HepG2 (cell line): ENCODE measurements at regions not wholly inside any gene's neighbourhood (a gene's known extent, or its start where the extent isn't known, plus 50 kb on each side); places are given as distances from the start of the nearest gene placed in this dataset.

Experiments
- ATAC-seq: fragments of 200-7000 bp; cut with Tn5 transposase; 3 replicates; pipeline ENCODE4 v1.9.1; 2020; ENCODE audit warnings: mild to moderate bottlenecking, moderate library complexity
- BruUV-seq: library from RNA; stranded (reverse); fragments of 400-500 nt; replicated peaks from 2 replicates; lab custom pipeline; 2021; lab: Mats Ljungman, UMichigan
- CTCF ChIA-PET: fragments of 300-600 bp; formaldehyde crosslinking; extraction: SDS; loops from one replicate; lab custom pipeline; 2021; ENCODE audit warnings: low total read pairs, inconsistent platforms, low intra/inter-chr PET ratio; lab: Yijun Ruan, JAX
- POLR2A ChIA-PET: fragments of 350-600 bp; sonication (Branson Sonifier 250); formaldehyde crosslinking; loops from one replicate; lab custom pipeline; 2020; ENCODE audit warnings: antibody characterized with exemption, inconsistent platforms; lab: Yijun Ruan, JAX
- DNase-seq: peaks from one replicate; pipeline ENCODE4 v3.0.0-alpha.2; 2015; ENCODE audit warnings: low spot score
- FAIRE-seq: peaks from 3 replicates; lab custom pipeline; 2011; peaks lifted over from hg19 to GRCh38; lab: Jason Lieb, UNC
- H2AFZ ChIP-seq: one replicate; pipeline ENCODE4 v1.6.1; 2011; ENCODE audit warnings: low read length, inconsistent platforms
- H3K27ac ChIP-seq: fragments of 300-600 bp; 3 replicates; pipeline ENCODE4 v1.8.0; 2011; ENCODE audit warnings: mixed run types, mild to moderate bottlenecking, mixed read lengths, low read length, inconsistent platforms; ENCODE audit not compliant: insufficient read depth; ENCODE audit errors: extremely low read length
- H3K27me3 ChIP-seq, 2 experiments: fragments of 200-600 bp in 1 of 2; 2 replicates in 1 of 2; 3 replicates in 1 of 2; pipeline versions ENCODE4 v1.6.0 to v1.8.0; 2011; ENCODE audit warnings: low read length in 2 of 2, mild to moderate bottlenecking in 2 of 2, moderate library complexity in 2 of 2, inconsistent platforms in 1 of 2; ENCODE audit not compliant: insufficient read depth in 2 of 2, control insufficient read depth in 1 of 2
- H3K36me3 ChIP-seq, 2 experiments: fragments of 200-600 bp in 1 of 2; replicated peaks in 1 of 2; 2 replicates in 1 of 2; 3 replicates in 1 of 2; pipeline versions ENCODE4 v1.5.1 to v1.8.0; 2011; ENCODE audit warnings: low read length in 2 of 2, inconsistent platforms in 1 of 2; ENCODE audit not compliant: insufficient read depth in 2 of 2, control insufficient read depth in 1 of 2
- H3K4me1 ChIP-seq: 2 replicates; pipeline ENCODE4 v1.5.1; 2012; ENCODE audit warnings: low read length, inconsistent platforms; ENCODE audit not compliant: insufficient read depth
- H3K4me2 ChIP-seq: 2 replicates; pipeline ENCODE4 v1.6.0; 2011; ENCODE audit warnings: low read depth, low read length, inconsistent platforms
- H3K4me3 ChIP-seq, 3 experiments: fragments of 200-600 bp in 1 of 3; sonication (generic), shearing (Covaris generic) in 1 of 3; replicated peaks in 1 of 3; 2 replicates each; pipeline ENCODE4 v1.5.1; 2011 to 2016; ENCODE audit warnings: low read length in 3 of 3, inconsistent platforms in 2 of 3, low read depth in 2 of 3, mild to moderate bottlenecking in 2 of 3, control low read depth in 1 of 3, mixed read lengths in 1 of 3; ENCODE audit not compliant: insufficient read depth in 1 of 3
- H3K79me2 ChIP-seq: one replicate; pipeline ENCODE4 v1.6.1; 2011; ENCODE audit warnings: low read length, inconsistent platforms; ENCODE audit not compliant: insufficient read depth
- H3K9ac ChIP-seq: 2 replicates; pipeline ENCODE4 v1.6.0; 2011; ENCODE audit warnings: mild to moderate bottlenecking, low read depth, low read length, inconsistent platforms; ENCODE audit not compliant: insufficient read depth
- H3K9me3 ChIP-seq: 2 replicates; pipeline ENCODE4 v1.5.1; 2012; ENCODE audit warnings: mild to moderate bottlenecking, low read length
- H4K20me1 ChIP-seq: 2 replicates; pipeline ENCODE4 v1.6.0; 2011; ENCODE audit warnings: inconsistent platforms, mild to moderate bottlenecking, low read length, moderate library complexity; ENCODE audit not compliant: insufficient read depth
- PCBP2 ChIP-seq: fragments of 200-400 bp; formaldehyde crosslinking; optimal IDR thresholded peaks from 2 replicates; pipeline ENCODE3; 2018; ENCODE audit warnings: low read length, low read depth; ENCODE audit not compliant: poor library complexity, severe bottlenecking
- REXO4 ChIP-seq: sonication (generic); formaldehyde crosslinking; IDR thresholded peaks from 2 replicates; pipeline ENCODE4 v1.8.0; 2022; ENCODE audit warnings: missing genetic modification reagents, mild to moderate bottlenecking, borderline replicate concordance
- SETDB1 ChIP-seq: sonication (generic); formaldehyde crosslinking; IDR thresholded peaks from 2 replicates; pipeline ENCODE4 v1.5.1; 2020; ENCODE audit warnings: missing genetic modification reagents, mild to moderate bottlenecking, borderline replicate concordance
- THAP8 ChIP-seq: sonication (generic); formaldehyde crosslinking; IDR thresholded peaks from 2 replicates; pipeline ENCODE4 v1.5.1; 2020; ENCODE audit warnings: missing genetic modification reagents, mild to moderate bottlenecking, borderline replicate concordance
- ZMYM3 ChIP-seq: sonication (generic); formaldehyde crosslinking; IDR thresholded peaks from 2 replicates; pipeline ENCODE4 v1.5.1; 2020; ENCODE audit warnings: mild to moderate bottlenecking, missing genetic modification reagents
- ZNF407 ChIP-seq: sonication (generic); formaldehyde crosslinking; IDR thresholded peaks from one replicate; pipeline ENCODE4 v1.5.1; 2020; ENCODE audit warnings: mild to moderate bottlenecking, missing genetic modification reagents; ENCODE audit errors: not compliant biosample characterization
- ZNF609 ChIP-seq: sonication (generic); formaldehyde crosslinking; IDR thresholded peaks from 2 replicates; pipeline ENCODE4 v1.4.0; 2020; ENCODE audit warnings: mild to moderate bottlenecking, missing genetic modification reagents, borderline replicate concordance
- ZNF615 ChIP-seq: sonication (generic); formaldehyde crosslinking; IDR thresholded peaks from 2 replicates; pipeline ENCODE4 v1.5.0; 2020; ENCODE audit warnings: mild to moderate bottlenecking, missing genetic modification reagents, borderline replicate concordance
- ZNF672 ChIP-seq: sonication (generic); formaldehyde crosslinking; IDR thresholded peaks from 2 replicates; pipeline ENCODE4 v1.8.1; 2022; ENCODE audit warnings: missing genetic modification reagents
- in situ Hi-C: cut with HindIII; loops from 2 replicates; pipeline ENCODE4 v1.10.0; 2017; ENCODE audit warnings: low pct_unique_long_range_greater_than_20kb; ENCODE audit not compliant: extremely low pct_ligation_motif_present
- intact Hi-C: fragments of 100-400 bp; cut with micrococcal nuclease; formaldehyde crosslinking; loops from one replicate; pipeline ENCODE4 v1.10.0; 2022; ENCODE audit not compliant: unreplicated experiment

GRCh38 chr15:61315471-61315870, 86.4 kb upstream of the RORA start (continued):
- TF ChIP-seq ZNF407 (CRISPR knock-in tag) (no peak), ZMYM3 (no peak), SETDB1 (CRISPR knock-in tag) (no peak)

GRCh38 chr15:61314427-61314826, 85.3 kb upstream of the RORA start:
- H3K27ac ChIP-seq, result no peak overlapping the region
- no peak for ATAC-seq
- ChIA-PET CTCF (no interaction called here), POLR2A (no interaction called here)
- BruUV-seq, result no TSS peak
- in situ Hi-C loops (no loop called here), intact Hi-C loops (no loop called here)
- no peak for FAIRE-seq
- H3K9me3 ChIP-seq, result no peaks in the 10 kb centered on the region
- DNase-seq, result no peak
- no peak overlapping the region for H3K4me2 ChIP-seq
- H3K27me3 ChIP-seq, result no peaks in the 10 kb centered on the region
- no peaks in the 10 kb centered on the region for H3K4me1 ChIP-seq
- H3K9ac ChIP-seq, result no peak overlapping the region
- no peak overlapping the region for H2AFZ ChIP-seq
- H3K79me2 ChIP-seq, result no peaks in the 10 kb centered on the region
- H4K20me1 ChIP-seq, result no peaks in the 10 kb centered on the region
- no peak overlapping the region for H3K4me3 ChIP-seq
- H3K36me3 ChIP-seq, result no peaks in the 10 kb centered on the region
- TF ChIP-seq REXO4 (CRISPR knock-in tag) (no peak), ZNF615 (CRISPR knock-in tag) (no peak), THAP8 (no peak), ZNF609 (CRISPR knock-in tag) (no peak), PCBP2 (no peak), ZNF672 (CRISPR knock-in tag) (no peak)
